ENCODE measurements at regions not wholly inside any gene's neighbourhood (a gene's known extent, or its start where the extent isn't known, plus 50 kb on each side); places are given as distances from the start of the nearest gene placed in this dataset.

GRCh38 chr12:125418902-125419564 lies 353.8 kb downstream of the AACS start (continued):
- TF ChIP-seq ZBTB4 (CRISPR knock-in tag; IDR thresholded peaks at IDR 0.05), result no peak
- peak; percentile 88 for TF ChIP-seq CBX5 (IDR thresholded peaks at IDR 0.05; ENCODE audit: low read depth)
- no peak for TF ChIP-seq GABPA (IDR thresholded peaks at IDR 0.05; ENCODE audit: low read depth)
- peak; percentile 54; the same call in 1 of the 2 replicates for TF ChIP-seq YY1 (IDR thresholded peaks at IDR 0.05; ENCODE audit: low read depth, low read length)
- TF ChIP-seq MLLT1 (IDR thresholded peaks at IDR 0.05), result peak; percentile 81; the same call in 1 of the 2 replicates
- TF ChIP-seq PBX3 (IDR thresholded peaks at IDR 0.05; ENCODE audit: insufficient replicate concordance, low read depth, low read length), result no peak
- no peak for TF ChIP-seq SIN3A (IDR thresholded peaks at IDR 0.05; ENCODE audit: low read depth, low read length)
- TF ChIP-seq SIX5 (IDR thresholded peaks at IDR 0.05; ENCODE audit: low read depth, low read length, severe bottlenecking), result no peak
- TF ChIP-seq RFX5 (IDR thresholded peaks at IDR 0.05; ENCODE audit: low read depth, low read length), result no peak
- no peak for TF ChIP-seq PKNOX1 (IDR thresholded peaks at IDR 0.05)
- TF ChIP-seq EGR1 (IDR thresholded peaks at IDR 0.05; ENCODE audit: borderline replicate concordance in 1 of 2, low read depth in 2 of 2, low read length in 2 of 2), result peak in 1 of 2 experiments; percentile 25; a peak in 1 of 3 replicates
- TF ChIP-seq, protein P1, sequence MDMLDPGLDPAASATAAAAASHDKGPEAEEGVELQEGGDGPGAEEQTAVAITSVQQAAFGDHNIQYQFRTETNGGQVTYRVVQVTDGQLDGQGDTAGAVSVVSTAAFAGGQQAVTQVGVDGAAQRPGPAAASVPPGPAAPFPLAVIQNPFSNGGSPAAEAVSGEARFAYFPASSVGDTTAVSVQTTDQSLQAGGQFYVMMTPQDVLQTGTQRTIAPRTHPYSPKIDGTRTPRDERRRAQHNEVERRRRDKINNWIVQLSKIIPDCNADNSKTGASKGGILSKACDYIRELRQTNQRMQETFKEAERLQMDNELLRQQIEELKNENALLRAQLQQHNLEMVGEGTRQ (IDR thresholded peaks at IDR 0.05; ENCODE audit: borderline replicate concordance, low read depth, low read length), result peak; percentile 5; the same call in 1 of the 2 replicates
- TF ChIP-seq STAT3 (IDR thresholded peaks at IDR 0.05; ENCODE audit: low read depth, low read length), result no peak
- TF ChIP-seq RAD21 (IDR thresholded peaks at IDR 0.05; ENCODE audit: insufficient read depth, low read depth, low read length), result no peak
